ENCODE measurements at regions not wholly inside any gene's neighbourhood (a gene's known extent, or its start where the extent isn't known, plus 50 kb on each side); places are given as distances from the start of the nearest gene placed in this dataset.
A peak's percentile ranks its signal among the peaks of the same experiment; 100 is the strongest.

- TF ChIP-seq EZH2 (IDR thresholded peaks at IDR 0.05) (no peak), POLR2AphosphoS5 (IDR thresholded peaks at IDR 0.05; ENCODE audit: low read depth, low read length) (no peak)
These were observed 60.0 kb downstream of the TIGD2 start (continued) for GRCh38 chr4:89171176-89171805.

DNA sequence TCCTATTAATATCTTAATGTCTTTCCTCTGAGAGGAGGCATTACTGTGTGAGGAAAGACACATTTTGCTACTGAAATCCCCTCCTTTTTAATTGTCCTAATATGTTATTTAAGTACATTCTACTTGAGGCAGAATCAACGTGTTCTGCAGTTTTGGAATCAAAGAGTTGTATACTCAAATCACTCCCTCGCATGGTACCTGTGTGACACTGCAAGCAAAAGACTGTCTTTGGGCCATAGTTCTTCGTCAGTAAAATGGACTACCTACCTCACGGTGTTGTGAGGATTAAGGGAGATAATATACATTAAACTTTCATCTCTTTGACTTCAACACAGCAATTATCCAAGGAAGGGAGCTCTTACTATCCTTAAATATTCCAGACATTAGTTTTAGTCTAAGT lies 61.5 kb downstream of the TIGD2 start:
- Histone ChIP-seq H3K9ac (ENCODE audit: low read length) (no peak overlapping the region), H3K4me2 (ENCODE audit: low read length) (no peak overlapping the region), H3K79me2 (ENCODE audit: insufficient read depth, low read length) (no peaks in the 10 kb centered on the region), H3K27me3 (ENCODE audit: insufficient read depth, low read length) (no peaks in the 10 kb centered on the region), H3K9me2 (ENCODE audit: insufficient read depth) (no peaks in the 10 kb centered on the region), H3K27ac (ENCODE audit: low read depth, low read length) (no peak overlapping the region), H3K36me3 (ENCODE audit: control insufficient read depth in 1 of 2, insufficient read depth in 2 of 2, low read length in 2 of 2) (no peaks in the 10 kb centered on the region), H2AFZ (ENCODE audit: low read depth, low read length, poor library complexity, severe bottlenecking) (no peak overlapping the region), H3K4me3 (replicated peaks in 1 of 2; ENCODE audit: low read depth in 1 of 2, low read length in 2 of 2) (no peak overlapping the region), H3K9me3 (ENCODE audit: control insufficient read depth in 1 of 2, insufficient read depth in 1 of 2, low read depth in 1 of 2, low read length in 2 of 2) (no peaks in the 10 kb centered on the region), H4K20me1 (ENCODE audit: insufficient read depth) (no peaks in the 10 kb centered on the region), H3K4me1 (ENCODE audit: control insufficient read depth in 1 of 2, insufficient read depth in 2 of 2, low read length in 2 of 2) (no peaks in the 10 kb centered on the region)
- no TSS peak for BruUV-seq (replicated peaks)
- DNase-seq (ENCODE audit: low read depth, low spot score) (no peak), ATAC-seq (peak; percentile 55; the same call in 1 of the 2 replicates)
- intact Hi-C loops (cut with micrococcal nuclease), result no loop called here
- TF ChIP-seq JUND (IDR thresholded peaks at IDR 0.05) (no peak), MAX (IDR thresholded peaks at IDR 0.05) (no peak), POLR2A (IDR thresholded peaks at IDR 0.05; ENCODE audit: borderline replicate concordance, extremely low read depth, insufficient read depth, insufficient read length) (no peak), FOSL1 (IDR thresholded peaks at IDR 0.05; ENCODE audit: low read depth) (no peak), POLR2AphosphoS5 (IDR thresholded peaks at IDR 0.05; ENCODE audit: low read depth, low read length) (no peak), RAD21 (IDR thresholded peaks at IDR 0.05; ENCODE audit: low read depth) (no peak), ATF3 (IDR thresholded peaks at IDR 0.05) (no peak), CEBPB (IDR thresholded peaks at IDR 0.05; ENCODE audit: low read depth) (no peak), EZH2 (IDR thresholded peaks at IDR 0.05) (no peak), EGR1 (IDR thresholded peaks at IDR 0.05; ENCODE audit: low read depth) (no peak)
- POLR2A ChIA-PET, result no interaction called here
- RAD21 ChIA-PET (ENCODE audit: low non-redundant PET in 1 of 2, low total read pairs in 2 of 2, uncharacterized antibody in 2 of 2, unreplicated experiment in 2 of 2), result no interaction called here
- CTCF ChIA-PET, result interaction anchor here (0.9 kb wide), 1 partner anchor 9 kb away, joined by 3 read pairs; no protein-coding TSS in a partner anchor

Measured in HCT116 (cell line).